Hepatocyte (in vitro differentiated cells): ENCODE measurements at regions not wholly inside any gene's neighbourhood (a gene's known extent, or its start where the extent isn't known, plus 50 kb on each side); places are given as distances from the start of the nearest gene placed in this dataset.
A peak's percentile ranks its signal among the peaks of the same experiment; 100 is the strongest.

Experiments used
- DNase-seq: peaks from one replicate; pipeline ENCODE4 v3.0.0-alpha.2; 2016; ENCODE audit warnings: low spot score
- H2AFZ ChIP-seq: fragments of 200-600 bp; sonication (generic); 2 replicates; pipeline ENCODE4 v1.6.0; 2016; ENCODE audit warnings: antibody characterized with exemption, mild to moderate bottlenecking
- H3K27ac ChIP-seq: fragments of 200-600 bp; sonication (generic); 2 replicates; pipeline ENCODE4 v1.5.1; 2016; ENCODE audit warnings: mild to moderate bottlenecking
- H3K27me3 ChIP-seq: fragments of 200-600 bp; sonication (generic); 2 replicates; pipeline ENCODE4 v1.6.1; 2016
- H3K36me3 ChIP-seq: fragments of 200-600 bp; sonication (generic); replicated peaks from 2 replicates; pipeline ENCODE4 v1.5.1; 2016; ENCODE audit warnings: low read depth; ENCODE audit not compliant: insufficient read depth
- H3K4me1 ChIP-seq: fragments of 200-600 bp; sonication (generic); 2 replicates; pipeline ENCODE4 v1.5.1; 2016; ENCODE audit warnings: mild to moderate bottlenecking, moderate library complexity; ENCODE audit not compliant: insufficient read depth
- H3K4me2 ChIP-seq: fragments of 200-600 bp; sonication (generic); 2 replicates; pipeline ENCODE4 v1.6.0; 2016
- H3K4me3 ChIP-seq: fragments of 200-600 bp; sonication (generic); 2 replicates; pipeline ENCODE4 v1.5.1; 2016; ENCODE audit warnings: mild to moderate bottlenecking
- H3K79me2 ChIP-seq: fragments of 200-600 bp; sonication (generic); 2 replicates; pipeline ENCODE4 v1.6.0; 2017; ENCODE audit warnings: mild to moderate bottlenecking
- H3K9me2 ChIP-seq: fragments of 200-600 bp; sonication (generic); replicated peaks from 2 replicates; pipeline ENCODE4 v1.6.0; 2017; ENCODE audit warnings: mild to moderate bottlenecking; ENCODE audit not compliant: insufficient read depth
- H3K9me3 ChIP-seq: fragments of 200-600 bp; sonication (generic); 2 replicates; pipeline ENCODE4 v1.5.1; 2016; ENCODE audit warnings: low read depth, mild to moderate bottlenecking
- H4K20me1 ChIP-seq: fragments of 200-600 bp; sonication (generic); 2 replicates; pipeline ENCODE4 v1.6.0; 2016; ENCODE audit warnings: mild to moderate bottlenecking; ENCODE audit not compliant: insufficient read depth, poor library complexity, severe bottlenecking
- EZH2 ChIP-seq: fragments of 200-600 bp; sonication (generic); IDR thresholded peaks from 2 replicates; pipeline ENCODE4 v1.6.1; 2016; ENCODE audit warnings: antibody characterized with exemption, mild to moderate bottlenecking, borderline replicate concordance
- EZH2phosphoT487 ChIP-seq: fragments of 200-600 bp; sonication (generic); IDR thresholded peaks from one replicate; pipeline ENCODE4 v1.6.1; 2018; ENCODE audit warnings: antibody characterized with exemption, mild to moderate bottlenecking, low read depth, moderate library complexity; ENCODE audit not compliant: unreplicated experiment, severe bottlenecking
- WGBS: methylation state at CpG from one replicate; pipeline ENCODE4 v1.1.6; 2016; ENCODE audit warnings: low lambda C conversion rate; ENCODE audit errors: missing lambda C conversion rate; 5-methylcytosine and 5-hydroxymethylcytosine counted together
- TF ChIP-seq, protein P1 (sequence below): fragments of 200-600 bp; sonication (generic); IDR thresholded peaks from 2 replicates; pipeline ENCODE4 v1.5.1; 2016; ENCODE audit warnings: antibody characterized with exemption, mild to moderate bottlenecking; ENCODE audit not compliant: poor library complexity

DNA sequence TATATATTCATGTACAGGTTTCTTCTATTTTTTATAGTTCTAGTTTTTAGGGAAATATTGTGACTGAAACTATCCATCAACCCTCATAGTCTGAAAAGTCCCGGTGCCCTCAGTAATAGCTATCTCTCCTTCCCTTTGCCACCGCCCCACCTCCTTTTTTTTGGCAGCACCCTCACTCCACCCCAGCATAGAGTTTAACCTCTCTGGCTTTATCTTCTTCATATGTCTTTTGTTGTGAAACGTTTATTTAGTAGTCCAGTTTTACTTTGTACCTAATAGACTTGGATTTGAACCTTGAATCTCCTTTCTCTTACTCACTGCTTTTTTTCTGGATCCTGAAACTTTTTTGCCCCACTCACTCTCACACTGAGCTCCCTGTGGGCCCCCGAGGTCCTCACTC, 109.5 kb downstream of the BBS10 start:
- Histone ChIP-seq H3K27me3 (no peaks in the 10 kb centered on the region), H3K79me2 (no peaks in the 10 kb centered on the region), H3K27ac (no peak overlapping the region), H3K4me1 (peaks cover 5% of the 10 kb centered on the region), H3K9me3 (no peaks in the 10 kb centered on the region), H3K4me2 (no peak overlapping the region), H2AFZ (no peak overlapping the region), H3K4me3 (no peak overlapping the region), H3K36me3 (no peaks in the 10 kb centered on the region), H3K9me2 (no peaks in the 10 kb centered on the region), H4K20me1 (no peaks in the 10 kb centered on the region)
- no peak for TF ChIP-seq EZH2phosphoT487
- TF ChIP-seq, protein P1, sequence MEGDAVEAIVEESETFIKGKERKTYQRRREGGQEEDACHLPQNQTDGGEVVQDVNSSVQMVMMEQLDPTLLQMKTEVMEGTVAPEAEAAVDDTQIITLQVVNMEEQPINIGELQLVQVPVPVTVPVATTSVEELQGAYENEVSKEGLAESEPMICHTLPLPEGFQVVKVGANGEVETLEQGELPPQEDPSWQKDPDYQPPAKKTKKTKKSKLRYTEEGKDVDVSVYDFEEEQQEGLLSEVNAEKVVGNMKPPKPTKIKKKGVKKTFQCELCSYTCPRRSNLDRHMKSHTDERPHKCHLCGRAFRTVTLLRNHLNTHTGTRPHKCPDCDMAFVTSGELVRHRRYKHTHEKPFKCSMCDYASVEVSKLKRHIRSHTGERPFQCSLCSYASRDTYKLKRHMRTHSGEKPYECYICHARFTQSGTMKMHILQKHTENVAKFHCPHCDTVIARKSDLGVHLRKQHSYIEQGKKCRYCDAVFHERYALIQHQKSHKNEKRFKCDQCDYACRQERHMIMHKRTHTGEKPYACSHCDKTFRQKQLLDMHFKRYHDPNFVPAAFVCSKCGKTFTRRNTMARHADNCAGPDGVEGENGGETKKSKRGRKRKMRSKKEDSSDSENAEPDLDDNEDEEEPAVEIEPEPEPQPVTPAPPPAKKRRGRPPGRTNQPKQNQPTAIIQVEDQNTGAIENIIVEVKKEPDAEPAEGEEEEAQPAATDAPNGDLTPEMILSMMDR, result no peak
- no peak for TF ChIP-seq EZH2
- WGBS, result 87% methylated on average over 4 of the region's 4 CpGs
- no peak for DNase-seq

DNA sequence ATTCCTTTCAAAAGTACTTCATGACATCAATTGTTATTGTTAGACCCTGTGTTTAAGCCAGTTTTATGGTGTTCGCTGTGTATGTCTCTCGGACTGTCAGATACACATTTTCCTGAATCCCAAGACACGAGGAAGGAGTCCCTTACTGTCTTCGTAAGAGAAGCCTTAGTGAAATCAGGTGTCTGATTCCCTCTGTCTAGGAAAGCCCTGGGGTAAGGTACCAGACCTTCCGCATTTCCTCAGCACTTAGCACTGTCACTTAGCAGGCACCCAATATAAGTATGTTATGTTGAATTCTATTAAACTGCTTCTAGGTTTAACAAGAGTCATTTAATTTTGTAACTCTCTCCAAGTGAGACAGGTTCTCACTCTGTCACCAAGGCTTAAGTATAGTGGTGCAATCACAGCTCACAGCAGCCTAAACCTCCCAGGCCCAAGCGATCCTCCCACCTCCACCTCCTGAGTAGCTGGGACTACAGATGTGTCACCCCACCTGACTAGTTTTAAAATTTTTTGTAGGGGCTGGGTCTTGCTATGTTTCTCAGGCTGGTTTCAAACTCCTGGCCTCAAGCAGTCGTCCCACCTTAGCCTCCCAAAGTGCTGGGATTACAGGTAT, 111.0 kb downstream of the BBS10 start:
- H3K27me3 ChIP-seq, result no peaks in the 10 kb centered on the region
- no peaks in the 10 kb centered on the region for H3K36me3 ChIP-seq
- H4K20me1 ChIP-seq, result no peaks in the 10 kb centered on the region
- no peaks in the 10 kb centered on the region for H3K9me3 ChIP-seq
- no peak for TF ChIP-seq EZH2phosphoT487
- TF ChIP-seq EZH2, result no peak
- TF ChIP-seq, protein P1, result no peak
- H3K4me3 ChIP-seq, result no peak overlapping the region
- H3K4me1 ChIP-seq, result peaks cover 5% of the 10 kb centered on the region
- no peak for DNase-seq
- no peak overlapping the region for H3K4me2 ChIP-seq
- H2AFZ ChIP-seq, result no peak overlapping the region
- H3K79me2 ChIP-seq, result no peaks in the 10 kb centered on the region
- peak overlapping the region; percentile 53 for H3K27ac ChIP-seq
- 71% methylated on average over 7 of the region's 7 CpGs for WGBS
- no peaks in the 10 kb centered on the region for H3K9me2 ChIP-seq

DNA sequence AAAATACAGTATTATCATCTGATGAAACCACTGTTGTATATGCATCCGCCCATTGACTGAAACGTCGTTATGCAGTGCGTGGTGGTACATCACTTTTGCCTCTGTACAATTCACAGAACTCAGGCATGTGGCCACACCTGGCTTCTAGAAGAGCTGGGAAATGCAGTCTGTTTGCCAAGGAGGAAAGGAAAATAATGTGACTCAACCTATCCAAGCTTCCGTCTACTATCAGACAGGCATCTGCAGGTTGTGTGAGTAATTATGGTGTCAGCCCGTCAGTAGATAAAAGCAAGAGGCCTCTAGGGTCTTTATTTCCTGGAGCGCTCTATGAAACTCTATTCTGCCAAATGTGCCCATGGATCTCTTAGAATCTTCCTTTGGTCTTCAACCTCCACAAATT, 111.6 kb downstream of the BBS10 start:
- Histone ChIP-seq H3K4me3 (no peak overlapping the region), H3K4me1 (peaks cover 5% of the 10 kb centered on the region), H3K27ac (peak overlapping the region; percentile 53), H3K36me3 (no peaks in the 10 kb centered on the region), H4K20me1 (no peaks in the 10 kb centered on the region), H3K27me3 (no peaks in the 10 kb centered on the region), H3K4me2 (no peak overlapping the region), H2AFZ (no peak overlapping the region), H3K9me3 (no peaks in the 10 kb centered on the region), H3K79me2 (no peaks in the 10 kb centered on the region), H3K9me2 (no peaks in the 10 kb centered on the region)
- DNase-seq, result peak; percentile 48
- TF ChIP-seq EZH2phosphoT487 (no peak), EZH2 (no peak)
- TF ChIP-seq, protein P1, result no peak
- 58% methylated on average over 7 of the region's 7 CpGs for WGBS
